Nephron (organoid): ENCODE measurements at regions not wholly inside any gene's neighbourhood (a gene's known extent, or its start where the extent isn't known, plus 50 kb on each side); places are given as distances from the start of the nearest gene placed in this dataset.

Experiments used
- H3K27ac Mint-ChIP-seq, 3 experiments: 2 replicates each; pipeline ENCODE4 v1.8.0; 2020; ENCODE audit warnings: mixed read lengths in 3 of 3, mild to moderate bottlenecking in 2 of 3, moderate library complexity in 1 of 3
- H3K27me3 Mint-ChIP-seq: 2 replicates; pipeline ENCODE4 v1.8.0; 2021; ENCODE audit warnings: low read depth, mild to moderate bottlenecking, moderate library complexity, mixed read lengths
- H3K36me3 Mint-ChIP-seq: 2 replicates; pipeline ENCODE4 v1.8.0; 2020; ENCODE audit warnings: low read depth, mixed read lengths
- H3K4me1 Mint-ChIP-seq: 2 replicates; pipeline ENCODE4 v1.8.0; 2020; ENCODE audit warnings: mixed read lengths
- H3K4me3 Mint-ChIP-seq, 3 experiments: 2 replicates each; pipeline ENCODE4 v1.8.0; 2020; ENCODE audit warnings: mild to moderate bottlenecking in 3 of 3, mixed read lengths in 3 of 3, moderate library complexity in 2 of 3
- H3K9me3 Mint-ChIP-seq: 2 replicates; pipeline ENCODE4 v1.8.0; 2020; ENCODE audit warnings: mixed read lengths
- TF ChIP-seq, protein P1 (sequence below), 3 experiments: fragments of 200-600 bp; sonication (generic); IDR thresholded peaks; one replicate each; pipeline ENCODE4 v1.5.0; 2021; ENCODE audit warnings: antibody characterized with exemption in 3 of 3; ENCODE audit not compliant: unreplicated experiment in 3 of 3

DNA sequence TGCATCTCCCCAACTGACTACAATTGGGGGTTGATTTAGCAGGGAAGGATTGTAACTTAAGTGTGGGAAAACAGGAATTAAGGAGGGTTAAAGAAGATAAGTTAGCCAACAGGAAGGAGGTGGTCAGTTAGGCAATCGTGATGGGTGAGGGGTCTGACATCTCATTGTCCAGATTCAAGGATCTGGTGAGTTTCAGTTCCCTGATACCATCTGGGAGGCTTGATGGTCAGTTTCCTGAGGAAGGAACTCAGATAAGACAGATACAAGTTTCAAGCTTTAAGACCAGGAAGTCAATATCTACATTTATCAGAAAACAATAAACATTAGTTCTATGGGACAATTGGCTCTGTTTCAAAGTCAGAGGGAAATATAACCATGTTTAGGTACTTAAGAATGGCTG, 601.8 kb downstream of the SLITRK6 start:
- no peaks in the 10 kb centered on the region for H3K4me1 Mint-ChIP-seq
- TF ChIP-seq, protein P1, sequence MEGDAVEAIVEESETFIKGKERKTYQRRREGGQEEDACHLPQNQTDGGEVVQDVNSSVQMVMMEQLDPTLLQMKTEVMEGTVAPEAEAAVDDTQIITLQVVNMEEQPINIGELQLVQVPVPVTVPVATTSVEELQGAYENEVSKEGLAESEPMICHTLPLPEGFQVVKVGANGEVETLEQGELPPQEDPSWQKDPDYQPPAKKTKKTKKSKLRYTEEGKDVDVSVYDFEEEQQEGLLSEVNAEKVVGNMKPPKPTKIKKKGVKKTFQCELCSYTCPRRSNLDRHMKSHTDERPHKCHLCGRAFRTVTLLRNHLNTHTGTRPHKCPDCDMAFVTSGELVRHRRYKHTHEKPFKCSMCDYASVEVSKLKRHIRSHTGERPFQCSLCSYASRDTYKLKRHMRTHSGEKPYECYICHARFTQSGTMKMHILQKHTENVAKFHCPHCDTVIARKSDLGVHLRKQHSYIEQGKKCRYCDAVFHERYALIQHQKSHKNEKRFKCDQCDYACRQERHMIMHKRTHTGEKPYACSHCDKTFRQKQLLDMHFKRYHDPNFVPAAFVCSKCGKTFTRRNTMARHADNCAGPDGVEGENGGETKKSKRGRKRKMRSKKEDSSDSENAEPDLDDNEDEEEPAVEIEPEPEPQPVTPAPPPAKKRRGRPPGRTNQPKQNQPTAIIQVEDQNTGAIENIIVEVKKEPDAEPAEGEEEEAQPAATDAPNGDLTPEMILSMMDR (IDR thresholded peaks at IDR 0.05; ENCODE audit: unreplicated experiment in 3 of 3), result no peak
- no peaks in the 10 kb centered on the region for H3K27me3 Mint-ChIP-seq
- H3K4me3 Mint-ChIP-seq, result no peak overlapping the region
- H3K36me3 Mint-ChIP-seq, result no peaks in the 10 kb centered on the region
- H3K9me3 Mint-ChIP-seq, result peaks cover 18% of the 10 kb centered on the region
- no peak overlapping the region for H3K27ac Mint-ChIP-seq

DNA sequence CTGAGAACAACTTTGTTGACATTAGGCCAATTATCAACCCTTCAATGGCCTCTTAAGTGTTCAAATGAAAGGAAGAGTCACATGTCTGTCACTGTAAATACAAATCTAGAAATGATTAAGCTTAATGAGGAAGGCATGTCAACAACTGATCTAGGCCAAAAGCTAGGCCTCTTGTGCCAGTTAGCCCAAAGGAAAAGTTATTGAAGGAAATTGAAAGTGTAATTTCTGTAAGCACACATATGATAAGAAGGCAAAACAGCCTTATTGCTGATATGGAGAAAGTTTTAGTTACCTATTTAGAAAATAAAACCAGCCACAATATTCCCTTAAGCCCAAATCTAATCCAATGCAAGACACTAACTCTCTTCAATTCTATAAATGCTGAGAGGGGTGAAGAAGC, 604.7 kb downstream of the SLITRK6 start:
- Mint-ChIP-seq H3K9me3 (peaks cover 10% of the 10 kb centered on the region), H3K27ac (no peak overlapping the region), H3K4me1 (no peaks in the 10 kb centered on the region)

DNA sequence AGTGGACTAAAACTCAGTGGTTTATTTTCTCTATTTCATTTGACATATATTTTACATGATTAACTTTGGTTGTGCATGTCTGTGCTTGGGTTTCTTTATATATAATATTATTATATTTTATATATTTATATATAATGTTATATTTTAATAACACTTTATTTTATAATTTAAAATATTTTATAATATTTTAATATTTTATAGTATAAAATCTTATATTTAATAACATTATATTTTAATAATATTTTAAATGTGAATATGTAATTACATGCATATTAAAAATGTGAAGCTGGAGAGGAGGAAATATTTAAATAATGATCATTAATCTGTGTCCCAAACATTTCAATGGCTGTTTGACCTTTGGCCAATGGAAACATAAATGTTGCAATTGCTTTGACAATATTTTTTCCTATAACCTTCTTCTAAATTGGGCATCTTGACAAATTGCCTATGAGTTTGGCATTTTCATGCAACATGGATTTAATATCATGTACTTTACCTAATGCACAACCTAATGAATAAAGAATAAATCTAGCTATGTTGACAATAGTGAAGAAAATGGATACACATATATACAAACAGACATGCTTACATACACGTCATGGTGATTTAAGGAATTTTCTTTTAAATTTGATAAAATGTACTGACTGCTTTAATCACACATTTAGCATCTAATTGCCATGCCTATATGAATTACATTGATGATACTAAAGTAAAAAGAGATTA, 607.1 kb downstream of the SLITRK6 start:
- Mint-ChIP-seq H3K4me3 (no peak overlapping the region), H3K27ac (no peak overlapping the region), H3K27me3 (no peaks in the 10 kb centered on the region), H3K4me1 (no peaks in the 10 kb centered on the region), H3K36me3 (no peaks in the 10 kb centered on the region), H3K9me3 (peaks cover 10% of the 10 kb centered on the region)
- TF ChIP-seq, protein P1 (IDR thresholded peaks at IDR 0.05; ENCODE audit: unreplicated experiment in 3 of 3), result no peak

More for the DNA sequence above, 604.7 kb downstream of the SLITRK6 start:
- TF ChIP-seq, protein P1 (IDR thresholded peaks at IDR 0.05; ENCODE audit: unreplicated experiment in 3 of 3), result no peak
- Mint-ChIP-seq H3K4me3 (no peak overlapping the region), H3K36me3 (no peaks in the 10 kb centered on the region), H3K27me3 (no peaks in the 10 kb centered on the region)

DNA sequence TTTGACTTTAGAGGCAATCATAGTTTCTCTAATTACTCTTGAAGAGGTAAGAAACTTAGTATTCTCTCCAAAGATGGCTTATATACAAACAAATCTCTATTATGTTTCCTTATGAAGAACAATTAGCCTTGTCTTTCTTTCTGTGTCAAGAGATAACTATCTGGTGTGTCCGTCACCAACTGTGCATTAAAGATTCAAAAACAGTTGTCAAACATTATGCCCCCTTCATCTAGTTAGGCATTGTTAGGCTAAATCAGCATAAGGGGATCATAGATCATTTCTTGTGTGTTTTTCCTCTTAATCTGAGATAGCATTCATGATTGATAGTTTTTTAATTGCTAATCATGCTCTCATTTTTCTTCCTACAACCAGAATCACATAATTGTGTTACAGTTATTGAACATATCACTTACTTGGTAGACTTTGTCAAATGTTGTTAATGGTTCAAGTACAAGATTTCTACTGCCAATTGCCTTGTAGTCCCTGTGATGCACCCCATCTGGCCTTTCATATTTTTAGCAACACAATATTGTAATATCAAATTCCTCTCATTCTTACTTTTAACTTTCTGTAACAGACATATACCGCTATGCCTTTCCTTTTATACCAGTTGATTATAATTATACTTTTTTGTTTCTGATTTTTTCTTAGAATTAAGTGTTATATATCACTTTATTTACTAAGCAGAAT, 612.7 kb downstream of the SLITRK6 start:
- Mint-ChIP-seq H3K4me1 (no peaks in the 10 kb centered on the region), H3K27me3 (no peaks in the 10 kb centered on the region), H3K4me3 (no peak overlapping the region), H3K36me3 (no peaks in the 10 kb centered on the region), H3K27ac (no peak overlapping the region), H3K9me3 (peaks cover 2% of the 10 kb centered on the region)
- TF ChIP-seq, protein P1 (IDR thresholded peaks at IDR 0.05; ENCODE audit: unreplicated experiment in 3 of 3), result no peak

DNA sequence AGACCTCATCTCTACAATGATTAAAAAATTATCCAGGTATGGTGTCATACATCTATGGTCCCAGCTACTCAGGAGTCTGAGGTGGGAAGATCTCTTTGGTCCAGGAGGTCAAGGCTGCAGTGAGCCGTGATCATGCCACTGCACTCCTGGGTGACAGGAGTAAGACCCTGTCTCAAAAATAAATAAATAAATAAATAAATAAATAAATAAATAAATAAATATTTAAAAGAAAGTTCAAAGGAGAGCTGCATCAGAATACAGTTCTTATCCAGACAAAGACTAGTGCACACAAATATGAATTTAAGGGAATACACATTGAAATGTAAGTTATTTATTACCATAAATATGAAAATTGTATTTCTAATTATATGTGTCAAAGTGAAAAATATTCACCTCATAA, 624.9 kb downstream of the SLITRK6 start:
- no peak overlapping the region for H3K4me3 Mint-ChIP-seq
- H3K27ac Mint-ChIP-seq, result no peak overlapping the region
- H3K9me3 Mint-ChIP-seq, result peaks cover 7% of the 10 kb centered on the region
- no peaks in the 10 kb centered on the region for H3K4me1 Mint-ChIP-seq
- H3K36me3 Mint-ChIP-seq, result no peaks in the 10 kb centered on the region
- H3K27me3 Mint-ChIP-seq, result no peaks in the 10 kb centered on the region
- TF ChIP-seq, protein P1 (IDR thresholded peaks at IDR 0.05; ENCODE audit: unreplicated experiment in 3 of 3), result no peak
